CD4-positive, alpha-beta T cell (primary cell): ENCODE measurements at regions not wholly inside any gene's neighbourhood (a gene's known extent, or its start where the extent isn't known, plus 50 kb on each side); places are given as distances from the start of the nearest gene placed in this dataset.

ENCODE experiments used
- ATAC-seq: fragments of 200-7000 bp; cut with Tn5 transposase; one replicate; pipeline ENCODE4 v1.10.0; 2022; ENCODE audit warnings: mild to moderate bottlenecking; ENCODE audit not compliant: poor library complexity
- CTCF ChIA-PET: fragments of 350-600 bp; sonication (Branson Sonifier 250); formaldehyde crosslinking; loops from one replicate; lab custom pipeline; 2021; ENCODE audit warnings: antibody characterized with exemption, inconsistent platforms; lab: Charles Lee
- POLR2A ChIA-PET: fragments of 350-600 bp; sonication (Branson Sonifier 250); formaldehyde crosslinking; loops from one replicate; lab custom pipeline; 2021; ENCODE audit warnings: antibody characterized with exemption, inconsistent platforms; lab: Charles Lee
- DNase-seq, 14 experiments: peaks; one replicate each; pipeline ENCODE4 v3.0.0-alpha.2; 2013 to 2020; ENCODE audit warnings: mixed read lengths in 2 of 14
- H3K27ac ChIP-seq, 2 donors: one replicate each; pipeline versions ENCODE4 v1.5.1 to v1.7.0; 2013; ENCODE audit warnings: low read length in 2 of 2, low read depth in 1 of 2, mild to moderate bottlenecking in 1 of 2
- H3K27me3 ChIP-seq, 2 experiments: 1 replicate in 1 of 2; 2 replicates in 1 of 2; pipeline versions ENCODE4 v1.6.1 to v1.7.0; 2013; ENCODE audit warnings: low read length in 2 of 2, control low read depth in 1 of 2, mild to moderate bottlenecking in 1 of 2, moderate library complexity in 1 of 2; ENCODE audit not compliant: insufficient read depth in 2 of 2, control insufficient read depth in 1 of 2
- H3K36me3 ChIP-seq: one replicate; pipeline ENCODE4 v1.6.1; 2013; ENCODE audit warnings: low read length, control low read depth; ENCODE audit not compliant: insufficient read depth
- H3K4me1 ChIP-seq: one replicate; pipeline ENCODE4 v1.6.1; 2013; ENCODE audit warnings: low read length, control low read depth; ENCODE audit not compliant: insufficient read depth
- H3K4me3 ChIP-seq: one replicate; pipeline ENCODE4 v1.5.1; 2013; ENCODE audit warnings: mild to moderate bottlenecking, low read length, moderate library complexity
- H3K9me3 ChIP-seq, 2 experiments: 1 replicate in 1 of 2; 2 replicates in 1 of 2; pipeline versions ENCODE4 v1.6.1 to v1.7.0; 2013; ENCODE audit warnings: low read length in 2 of 2, mild to moderate bottlenecking in 2 of 2, control low read depth in 1 of 2, moderate library complexity in 1 of 2; ENCODE audit not compliant: control insufficient read depth in 1 of 2, insufficient read depth in 1 of 2
- H3K27ac Mint-ChIP-seq: one replicate; pipeline ENCODE4 v1.8.0; 2020; ENCODE audit warnings: mixed read lengths
- H3K27me3 Mint-ChIP-seq: one replicate; pipeline ENCODE4 v1.8.0; 2021; ENCODE audit warnings: mixed read lengths
- H3K36me3 Mint-ChIP-seq: one replicate; pipeline ENCODE4 v1.8.0; 2021; ENCODE audit warnings: low read depth, mixed read lengths
- H3K4me1 Mint-ChIP-seq: one replicate; pipeline ENCODE4 v1.8.0; 2021; ENCODE audit warnings: low read depth, mixed read lengths
- H3K4me3 Mint-ChIP-seq: one replicate; pipeline ENCODE4 v1.8.0; 2020; ENCODE audit warnings: mild to moderate bottlenecking, mixed read lengths
- H3K9me3 Mint-ChIP-seq: one replicate; pipeline ENCODE4 v1.8.0; 2020; ENCODE audit warnings: mixed read lengths
- CTCF ChIP-seq: fragments of 200-600 bp; IDR thresholded peaks from one replicate; pipeline ENCODE4 v1.8.0; 2022; ENCODE audit warnings: antibody characterized with exemption, mild to moderate bottlenecking
- intact Hi-C, 2 experiments: fragments of 100-400 bp; cut with DNase I in 1 of 2; cut with micrococcal nuclease in 1 of 2; formaldehyde crosslinking; loops; one replicate each; pipeline versions ENCODE4 v1.15.1 to v1.9.0; 2023 to 2025; cut with DNase I, micrococcal nuclease

GRCh38 chr12:118541071-118541470, 164.7 kb downstream of the SUDS3 start:
- Histone ChIP-seq H3K4me3 (no peak overlapping the region), H3K27me3 (no peaks in the 10 kb centered on the region), H3K36me3 (no peaks in the 10 kb centered on the region), H3K4me1 (no peaks in the 10 kb centered on the region), H3K9me3 (no peaks in the 10 kb centered on the region), H3K27ac (no peak overlapping the region)
- no peak for TF ChIP-seq CTCF
- no peaks in the 10 kb centered on the region for H3K4me1 Mint-ChIP-seq
- ChIA-PET POLR2A (no interaction called here), CTCF (no interaction called here)
- H3K36me3 Mint-ChIP-seq: no peaks in the 10 kb centered on the region
- ATAC-seq (no peak), DNase-seq (no peak)
- H3K4me3 Mint-ChIP-seq: no peak overlapping the region
- no peaks in the 10 kb centered on the region for H3K9me3 Mint-ChIP-seq
- intact Hi-C loops: no loop called here
- no peak overlapping the region for H3K27ac Mint-ChIP-seq
- peaks cover 10% of the 10 kb centered on the region for H3K27me3 Mint-ChIP-seq

DNA sequence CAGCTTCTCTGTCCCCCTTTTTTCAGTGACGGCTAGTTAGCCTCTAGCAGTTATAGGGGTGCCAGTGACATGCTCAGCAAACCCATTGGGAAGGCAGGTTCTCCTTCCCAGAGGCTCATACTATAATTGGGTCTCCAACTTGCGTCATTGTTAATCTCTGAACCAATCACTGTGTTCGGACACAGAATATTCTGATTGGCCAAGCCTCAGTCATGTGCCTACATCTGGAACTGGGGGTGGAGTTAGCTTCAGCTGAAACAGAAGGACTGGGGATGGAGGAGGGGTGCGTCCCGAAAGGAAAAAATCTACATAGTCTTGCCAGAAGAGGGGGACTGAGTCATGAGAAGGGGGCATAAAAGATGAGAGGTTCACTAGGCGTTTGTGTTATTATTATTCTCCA, 165.6 kb downstream of the SUDS3 start:
- H3K36me3 ChIP-seq: no peaks in the 10 kb centered on the region
- no peaks in the 10 kb centered on the region for H3K27me3 ChIP-seq
- Mint-ChIP-seq H3K9me3 (peaks cover under 1% of the 10 kb centered on the region), H3K4me3 (no peak overlapping the region), H3K4me1 (no peaks in the 10 kb centered on the region), H3K27me3 (peaks cover 2% of the 10 kb centered on the region), H3K27ac (no peak overlapping the region), H3K36me3 (no peaks in the 10 kb centered on the region)
- H3K4me1 ChIP-seq: no peaks in the 10 kb centered on the region
- TF ChIP-seq CTCF: no peak
- no peak for ATAC-seq
- intact Hi-C loops: no loop called here
- ChIA-PET CTCF (no interaction called here), POLR2A (no interaction called here)
- no peaks in the 10 kb centered on the region for H3K9me3 ChIP-seq
- no peak for DNase-seq
- H3K27ac ChIP-seq: no peak overlapping the region
- no peak overlapping the region for H3K4me3 ChIP-seq

GRCh38 chr12:118543651-118544050, 167.3 kb downstream of the SUDS3 start:
- no peak overlapping the region for H3K27ac ChIP-seq
- no peak for TF ChIP-seq CTCF
- POLR2A ChIA-PET: no interaction called here
- H3K4me3 ChIP-seq: no peak overlapping the region
- Mint-ChIP-seq H3K27ac (no peak overlapping the region), H3K9me3 (peaks cover 9% of the 10 kb centered on the region), H3K4me1 (no peaks in the 10 kb centered on the region), H3K4me3 (no peak overlapping the region), H3K36me3 (no peaks in the 10 kb centered on the region), H3K27me3 (no peaks in the 10 kb centered on the region)
- DNase-seq (no peak), ATAC-seq (no peak)
- no peaks in the 10 kb centered on the region for H3K4me1 ChIP-seq
- no peaks in the 10 kb centered on the region for H3K36me3 ChIP-seq
- H3K9me3 ChIP-seq: no peaks in the 10 kb centered on the region
- no peaks in the 10 kb centered on the region for H3K27me3 ChIP-seq
- intact Hi-C loops: no loop called here
- CTCF ChIA-PET: no interaction called here
